Ecto neural progenitor cell (in vitro differentiated cells): ENCODE measurements at regions not wholly inside any gene's neighbourhood (a gene's known extent, or its start where the extent isn't known, plus 50 kb on each side); places are given as distances from the start of the nearest gene placed in this dataset.
"Not testable (repeated sequence)": the region's sequence is repeated elsewhere in the genome, so short reads cannot be mapped to it uniquely, and the experiment has no call there.

Experiments used
- DNase-seq: peaks from one replicate; pipeline ENCODE4 v3.0.0-alpha.2; 2018; ENCODE audit warnings: low spot score

DNA sequence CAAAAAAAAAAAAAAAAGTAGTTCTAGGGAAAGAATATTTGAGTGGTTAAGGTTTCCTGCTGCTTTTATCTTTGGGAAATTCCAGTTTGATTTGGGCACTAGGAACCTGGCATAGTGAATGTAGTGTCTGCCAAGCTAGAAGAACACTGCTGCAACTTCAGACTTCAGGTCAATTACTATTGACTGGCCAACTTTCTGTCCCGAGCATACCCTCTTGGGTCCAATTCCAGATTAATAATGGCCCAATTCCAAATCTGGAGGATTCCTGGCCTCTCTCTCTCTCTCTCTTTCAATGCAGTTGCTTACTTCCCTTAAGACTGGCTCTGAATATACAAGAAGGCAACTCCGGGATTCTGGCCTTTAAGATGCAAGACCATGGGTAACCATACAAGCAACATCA is 74.9 kb downstream of the ANKEF1 start:
- DNase-seq, result no peak

GRCh38 chr20:10110151-10110550 is 75.4 kb downstream of the ANKEF1 start:
- no peak for DNase-seq

GRCh38 chr20:10111139-10111958 is 76.6 kb downstream of the ANKEF1 start:
- no peak for DNase-seq

GRCh38 chr20:10111959-10112250 is 77.1 kb downstream of the ANKEF1 start:
- no peak for DNase-seq

DNA sequence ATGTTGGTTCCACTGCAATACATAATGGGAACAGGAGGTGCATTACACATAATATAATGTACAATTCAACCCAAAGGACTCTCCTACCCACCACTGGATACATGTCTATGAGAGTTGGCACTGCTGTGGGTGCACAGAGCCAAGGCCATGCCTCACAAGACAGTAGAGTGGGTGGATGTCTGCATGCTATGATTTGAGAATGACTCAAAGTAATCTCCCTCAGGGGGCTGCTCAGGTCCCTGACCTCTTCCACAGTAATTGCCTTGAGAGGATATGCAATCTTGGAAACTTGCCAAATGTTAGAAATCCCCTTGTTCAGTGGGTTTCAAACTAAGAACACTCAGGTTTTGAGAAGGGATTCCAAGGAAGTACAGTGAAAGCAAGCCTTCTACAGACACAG is 79.0 kb downstream of the ANKEF1 start:
- DNase-seq, result no peak

DNA sequence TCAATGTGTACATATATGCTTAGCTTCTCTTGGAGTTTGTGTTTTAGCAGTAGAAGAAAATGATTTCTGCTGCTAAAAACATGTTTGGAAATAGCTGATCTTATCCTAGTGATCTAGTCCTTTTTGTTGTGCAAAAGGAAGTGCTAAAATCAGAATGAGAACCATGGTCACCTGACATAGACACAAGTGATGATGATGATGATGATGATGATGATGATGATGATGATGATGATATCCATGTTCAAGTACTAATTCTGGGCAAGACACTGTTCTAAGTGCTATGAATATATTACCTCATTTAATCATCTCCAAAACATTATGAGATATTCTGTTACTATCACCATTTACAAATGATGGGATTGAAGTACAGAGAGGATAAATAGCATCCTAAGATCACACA is 79.8 kb downstream of the ANKEF1 start:
- no peak for DNase-seq

DNA sequence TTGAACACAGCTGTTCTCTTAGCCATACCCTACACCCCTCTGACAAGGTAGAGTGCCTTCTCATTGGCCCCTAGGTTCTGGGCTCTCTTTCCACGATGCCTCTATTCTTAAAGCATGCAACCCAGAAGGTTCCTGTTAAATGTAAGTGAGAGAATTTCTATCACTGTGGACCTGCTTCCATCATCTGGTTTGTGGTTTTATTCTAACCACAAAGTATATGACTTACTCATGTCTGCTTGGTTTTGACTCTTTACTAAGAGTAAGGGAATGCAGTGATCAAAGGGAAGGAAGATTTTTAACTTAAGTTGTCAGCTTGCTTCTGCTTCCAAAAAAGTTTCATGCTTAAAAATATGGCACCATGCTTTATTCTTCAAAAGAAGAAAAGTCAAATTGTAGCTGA is 80.2 kb downstream of the ANKEF1 start:
- no peak for DNase-seq

GRCh38 chr20:10119336-10119735 is 84.5 kb downstream of the ANKEF1 start:
- DNase-seq, result no peak

- DNase-seq, result not testable (repeated sequence)
Observed at GRCh38 chr20:10124883-10125282, 90.1 kb downstream of the ANKEF1 start.

DNA sequence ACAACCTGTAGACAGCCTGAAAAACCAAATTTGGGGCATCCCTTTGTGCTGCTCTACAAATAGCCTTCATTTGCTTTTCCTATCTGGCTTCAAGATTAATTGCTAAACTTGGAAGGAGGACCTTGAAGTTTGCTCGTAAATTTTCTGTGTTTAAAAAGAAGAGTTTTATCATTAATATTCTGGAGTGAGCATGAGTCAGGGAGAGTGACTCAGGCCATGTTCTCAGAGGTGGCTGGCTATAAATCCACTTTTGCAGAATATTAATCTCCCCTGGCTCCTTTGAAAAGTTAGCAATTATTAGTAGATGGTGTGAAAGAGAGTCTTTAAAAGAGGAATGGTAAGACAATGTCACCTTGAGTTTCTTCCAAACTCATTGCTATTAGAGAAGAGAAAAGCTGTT is 91.0 kb downstream of the ANKEF1 start:
- DNase-seq, result no peak

GRCh38 chr20:10129749-10130148 is 88.9 kb upstream of the SNAP25 start:
- DNase-seq, result no peak

GRCh38 chr20:10131732-10132345 is 86.8 kb upstream of the SNAP25 start:
- DNase-seq, result no peak

DNA sequence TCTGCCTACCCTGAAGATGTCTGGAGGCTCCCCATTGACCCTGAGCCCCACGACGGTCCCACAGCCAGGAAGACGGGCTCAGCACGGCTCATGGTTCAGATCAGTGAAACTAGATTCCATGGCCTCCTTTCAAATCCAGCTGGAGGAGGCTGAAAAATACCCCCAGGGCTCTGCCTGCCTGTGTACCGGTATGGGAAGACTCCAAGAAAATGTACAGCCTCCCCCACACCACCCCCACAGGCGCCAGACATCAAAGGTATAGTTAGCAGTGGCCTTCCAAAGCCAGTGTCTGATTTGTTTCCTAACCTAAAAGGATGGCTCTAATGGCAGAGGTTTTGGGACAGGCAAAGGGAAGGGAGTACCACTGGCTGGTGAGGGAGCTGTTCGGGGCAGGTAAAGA is 86.2 kb upstream of the SNAP25 start:
- peak; percentile 45 for DNase-seq

GRCh38 chr20:10133532-10133931 is 85.1 kb upstream of the SNAP25 start:
- no peak for DNase-seq

DNA sequence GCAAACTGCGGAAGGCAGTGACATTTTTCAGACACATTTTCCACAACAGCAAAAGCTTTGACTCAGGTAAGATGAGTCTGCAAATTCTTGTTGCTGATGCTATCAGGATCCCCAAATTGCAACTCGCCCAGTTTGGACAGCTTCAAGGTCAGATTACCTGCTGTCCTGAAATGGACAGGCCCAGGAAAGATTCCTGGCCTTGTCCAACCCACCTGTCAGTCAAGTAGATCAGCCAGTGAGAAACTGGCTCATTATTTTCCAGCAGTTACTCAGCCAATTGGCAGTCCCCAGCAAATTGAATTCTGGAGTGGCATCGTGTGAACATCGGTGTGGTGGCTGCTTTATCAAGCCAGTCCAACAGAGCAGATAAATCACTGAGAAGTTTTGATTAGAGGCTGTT is 84.5 kb upstream of the SNAP25 start:
- DNase-seq, result no peak

- no peak for DNase-seq
Observed at GRCh38 chr20:10135438-10135837, 83.2 kb upstream of the SNAP25 start.

- no peak for DNase-seq
Observed at GRCh38 chr20:10137032-10137431, 81.6 kb upstream of the SNAP25 start.

DNA sequence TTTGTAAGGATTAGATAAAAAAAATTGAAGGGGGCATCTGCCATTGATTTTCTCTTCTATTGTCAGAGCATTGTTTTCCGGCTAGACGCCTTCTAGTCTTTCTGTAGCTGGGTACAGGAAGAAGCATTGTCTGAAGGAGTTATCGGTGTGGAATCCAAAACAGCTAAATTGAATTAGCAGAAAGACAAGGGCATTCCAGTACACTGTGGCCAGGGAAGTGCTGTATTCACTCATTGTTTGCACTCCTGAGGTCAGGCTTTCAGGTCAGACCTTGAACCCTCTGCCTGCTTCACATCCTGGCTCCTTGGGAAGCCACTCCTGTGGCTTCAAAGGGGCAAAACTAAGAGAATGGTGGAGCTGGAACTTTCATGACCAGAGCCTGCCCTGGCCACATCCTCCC is 81.1 kb upstream of the SNAP25 start:
- no peak for DNase-seq

GRCh38 chr20:10157549-10157948 is 61.1 kb upstream of the SNAP25 start:
- no peak for DNase-seq

- DNase-seq, result no peak
Observed at GRCh38 chr20:10167040-10167439, 51.6 kb upstream of the SNAP25 start.

- no peak for DNase-seq
Observed at GRCh38 chr20:10167594-10167993, 51.0 kb upstream of the SNAP25 start.
